ENCODE measurements at regions not wholly inside any gene's neighbourhood (a gene's known extent, or its start where the extent isn't known, plus 50 kb on each side); places are given as distances from the start of the nearest gene placed in this dataset.
"Not testable (repeated sequence)": the region's sequence is repeated elsewhere in the genome, so short reads cannot be mapped to it uniquely, and the experiment has no call there.

DNA sequence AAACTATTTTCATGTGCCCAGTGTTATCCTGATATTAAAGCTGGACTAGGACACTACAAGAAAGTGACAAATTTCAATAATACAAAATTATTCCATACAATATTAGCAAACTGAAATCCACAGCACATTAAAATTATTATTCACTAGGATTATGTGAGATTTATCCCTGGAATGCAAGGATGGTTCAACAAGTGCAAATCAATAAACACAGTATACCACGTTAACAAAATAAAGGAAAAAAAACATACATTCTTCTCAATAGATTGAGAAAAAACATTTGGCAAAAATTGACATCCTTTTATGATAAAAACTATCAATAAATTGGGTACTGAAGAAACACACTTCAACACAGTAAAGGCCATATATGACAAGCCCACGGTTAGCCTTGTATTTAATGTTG is 1758.2 kb upstream of the RAG2 start:
- H3K36me3 ChIP-seq, result no peaks in the 10 kb centered on the region
- H3K9me3 ChIP-seq, result no peaks in the 10 kb centered on the region
- no peaks in the 10 kb centered on the region for H3K27me3 ChIP-seq
- no peak overlapping the region for H3K27ac ChIP-seq
- DNase-seq, result no peak
- H3K4me1 ChIP-seq, result no peaks in the 10 kb centered on the region
- intact Hi-C loops (cut with DNase I; ENCODE audit: low total_unique reads), result no loop called here
- no peak overlapping the region for H3K4me3 ChIP-seq
- TF ChIP-seq POLR2A (IDR thresholded peaks at IDR 0.05), result no peak
- TF ChIP-seq, protein P1, sequence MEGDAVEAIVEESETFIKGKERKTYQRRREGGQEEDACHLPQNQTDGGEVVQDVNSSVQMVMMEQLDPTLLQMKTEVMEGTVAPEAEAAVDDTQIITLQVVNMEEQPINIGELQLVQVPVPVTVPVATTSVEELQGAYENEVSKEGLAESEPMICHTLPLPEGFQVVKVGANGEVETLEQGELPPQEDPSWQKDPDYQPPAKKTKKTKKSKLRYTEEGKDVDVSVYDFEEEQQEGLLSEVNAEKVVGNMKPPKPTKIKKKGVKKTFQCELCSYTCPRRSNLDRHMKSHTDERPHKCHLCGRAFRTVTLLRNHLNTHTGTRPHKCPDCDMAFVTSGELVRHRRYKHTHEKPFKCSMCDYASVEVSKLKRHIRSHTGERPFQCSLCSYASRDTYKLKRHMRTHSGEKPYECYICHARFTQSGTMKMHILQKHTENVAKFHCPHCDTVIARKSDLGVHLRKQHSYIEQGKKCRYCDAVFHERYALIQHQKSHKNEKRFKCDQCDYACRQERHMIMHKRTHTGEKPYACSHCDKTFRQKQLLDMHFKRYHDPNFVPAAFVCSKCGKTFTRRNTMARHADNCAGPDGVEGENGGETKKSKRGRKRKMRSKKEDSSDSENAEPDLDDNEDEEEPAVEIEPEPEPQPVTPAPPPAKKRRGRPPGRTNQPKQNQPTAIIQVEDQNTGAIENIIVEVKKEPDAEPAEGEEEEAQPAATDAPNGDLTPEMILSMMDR (IDR thresholded peaks at IDR 0.05), result no peak

GRCh38 chr11:38345286-38345685 is 1747.2 kb upstream of the RAG2 start:
- H3K4me3 ChIP-seq, result no peak overlapping the region
- no peaks in the 10 kb centered on the region for H3K4me1 ChIP-seq
- no peak for DNase-seq
- H3K27ac ChIP-seq, result no peak overlapping the region
- no peaks in the 10 kb centered on the region for H3K9me3 ChIP-seq
- no peak for TF ChIP-seq POLR2A (IDR thresholded peaks at IDR 0.05)
- TF ChIP-seq, protein P1 (IDR thresholded peaks at IDR 0.05), result no peak
- intact Hi-C loops (cut with DNase I; ENCODE audit: low total_unique reads), result no loop called here
- H3K27me3 ChIP-seq, result no peaks in the 10 kb centered on the region
- no peaks in the 10 kb centered on the region for H3K36me3 ChIP-seq

GRCh38 chr11:38341612-38342011 is 1743.6 kb upstream of the RAG2 start:
- H3K27me3 ChIP-seq; H3K27ac ChIP-seq; H3K36me3 ChIP-seq; H3K9me3 ChIP-seq; H3K4me3 ChIP-seq; DNase-seq; H3K4me1 ChIP-seq; intact Hi-C loops (cut with DNase I; ENCODE audit: low total_unique reads): not testable (repeated sequence)

- H3K9me3 ChIP-seq, result no peaks in the 10 kb centered on the region
- no peak for DNase-seq
- H3K27me3 ChIP-seq, result no peaks in the 10 kb centered on the region
- H3K4me1 ChIP-seq, result no peaks in the 10 kb centered on the region
- H3K4me3 ChIP-seq, result no peak overlapping the region
- no peaks in the 10 kb centered on the region for H3K36me3 ChIP-seq
- TF ChIP-seq POLR2A (IDR thresholded peaks at IDR 0.05), result no peak
- TF ChIP-seq, protein P1 (IDR thresholded peaks at IDR 0.05), result no peak
- intact Hi-C loops (cut with DNase I; ENCODE audit: low total_unique reads), result no loop called here
- H3K27ac ChIP-seq, result no peak overlapping the region
Observed at GRCh38 chr11:38339835-38340440, 1741.9 kb upstream of the RAG2 start.

- DNase-seq; H3K9me3 ChIP-seq; H3K27me3 ChIP-seq; H3K4me3 ChIP-seq; intact Hi-C loops (cut with DNase I; ENCODE audit: low total_unique reads); H3K27ac ChIP-seq; H3K36me3 ChIP-seq; H3K4me1 ChIP-seq: not testable (repeated sequence)
Observed at GRCh38 chr11:38338022-38338421, 1740.0 kb upstream of the RAG2 start.

- Histone ChIP-seq H3K36me3 (no peaks in the 10 kb centered on the region), H3K4me1 (no peaks in the 10 kb centered on the region), H3K4me3 (no peak overlapping the region), H3K9me3 (no peaks in the 10 kb centered on the region), H3K27ac (no peak overlapping the region), H3K27me3 (no peaks in the 10 kb centered on the region)
- no peak for TF ChIP-seq POLR2A (IDR thresholded peaks at IDR 0.05)
- TF ChIP-seq, protein P1 (IDR thresholded peaks at IDR 0.05), result no peak
- DNase-seq, result no peak
- intact Hi-C loops (cut with DNase I; ENCODE audit: low total_unique reads), result no loop called here
Observed at GRCh38 chr11:38332046-38332445, 1734.0 kb upstream of the RAG2 start.

Measured in uterus (tissue), 3 donors.